ENCODE measurements at regions not wholly inside any gene's neighbourhood (a gene's known extent, or its start where the extent isn't known, plus 50 kb on each side); places are given as distances from the start of the nearest gene placed in this dataset.

DNA sequence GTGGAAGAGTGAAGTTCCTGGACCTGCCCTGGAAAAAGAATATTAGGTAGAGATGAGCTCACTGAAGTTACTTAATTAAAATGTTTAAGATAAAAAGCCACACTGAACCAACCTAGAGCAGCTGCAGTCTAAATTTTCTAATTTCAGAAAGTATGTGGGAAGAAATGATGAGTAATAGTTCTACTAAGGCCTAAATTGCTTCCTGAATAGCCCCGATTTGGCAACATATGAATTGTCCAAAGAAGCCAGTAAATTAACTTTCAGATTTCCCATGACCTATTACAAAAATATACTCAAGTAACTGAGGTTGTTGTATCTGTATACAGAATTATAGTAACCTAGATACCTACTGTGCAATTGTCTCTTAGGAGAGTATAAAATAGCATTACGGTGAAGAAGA lies 312.6 kb downstream of the IPMK start:
- TF ChIP-seq CTCF (conservative IDR thresholded peaks at IDR 0.05; ENCODE audit: low read length) (no peak), EZH2phosphoT487 (IDR thresholded peaks at IDR 0.05; ENCODE audit: borderline replicate concordance) (no peak)
